Thyroid gland (tissue), 4 donors: ENCODE measurements at regions not wholly inside any gene's neighbourhood (a gene's known extent, or its start where the extent isn't known, plus 50 kb on each side); places are given as distances from the start of the nearest gene placed in this dataset.

Experiments used
- CTCF ChIP-seq, 6 experiments: fragments of 200-600 bp in 3 of 6; fragments of 450-650 bp in 3 of 6; sonication (generic) in 3 of 6; IDR thresholded peaks; one replicate each; pipeline ENCODE4 v1.5.1; 2016 to 2019; ENCODE audit warnings: antibody characterized with exemption in 6 of 6, mild to moderate bottlenecking in 2 of 6, inconsistent platforms in 1 of 6, moderate library complexity in 1 of 6
- POLR2A ChIP-seq, 2 donors: fragments of 450-650 bp; IDR thresholded peaks; one replicate each; pipeline ENCODE4 v1.6.1; 2017; ENCODE audit warnings: antibody characterized with exemption in 2 of 2, mild to moderate bottlenecking in 2 of 2, moderate library complexity in 1 of 2

GRCh38 chr10:55803055-55803454 is 558.0 kb downstream of the ZWINT start:
- TF ChIP-seq CTCF (IDR thresholded peaks at IDR 0.05) = no peak
- no peak for TF ChIP-seq POLR2A (IDR thresholded peaks at IDR 0.05)
